A673 (cell line): ENCODE measurements at regions not wholly inside any gene's neighbourhood (a gene's known extent, or its start where the extent isn't known, plus 50 kb on each side); places are given as distances from the start of the nearest gene placed in this dataset.

ENCODE experiments used
- BruUV-seq: library from RNA; stranded (reverse); fragments of 400-500 nt; replicated peaks from 2 replicates; lab custom pipeline; 2021; lab: Mats Ljungman, UMichigan
- CTCF ChIA-PET: fragments of 300-600 bp; sonication (Branson Sonifier 250); formaldehyde crosslinking; loops from one replicate; lab custom pipeline; 2022; ENCODE audit warnings: antibody characterized with exemption; lab: Charles Lee
- POLR2A ChIA-PET: fragments of 300-600 bp; sonication (Branson Sonifier 250); formaldehyde crosslinking; loops from one replicate; lab custom pipeline; 2022; ENCODE audit warnings: antibody characterized with exemption; ENCODE audit not compliant: low non-redundant PET; lab: Charles Lee
- DNase-seq: peaks from one replicate; pipeline ENCODE4 v3.0.0-alpha.2; 2015; ENCODE audit warnings: low spot score
- H3K27ac ChIP-seq: fragments of 200-600 bp; sonication (generic); 2 replicates; pipeline ENCODE4 v1.5.1; 2016; ENCODE audit warnings: mixed run types, low read depth, mild to moderate bottlenecking, mixed read lengths, antibody characterized with exemption, low read length; ENCODE audit not compliant: poor library complexity, severe bottlenecking
- H3K27me3 ChIP-seq: fragments of 200-600 bp; sonication (generic); replicated peaks from 2 replicates; pipeline ENCODE4 v1.6.1; 2017; ENCODE audit warnings: mixed run types, low read depth, mild to moderate bottlenecking, mixed read lengths, antibody characterized with exemption, low read length; ENCODE audit not compliant: insufficient read depth, poor library complexity
- H3K36me3 ChIP-seq: fragments of 200-600 bp; sonication (generic); 2 replicates; pipeline ENCODE4 v1.6.1; 2016; ENCODE audit warnings: mixed run types, mild to moderate bottlenecking, mixed read lengths, antibody characterized with exemption, low read length; ENCODE audit not compliant: insufficient read depth, poor library complexity, severe bottlenecking
- H3K4me1 ChIP-seq: fragments of 200-600 bp; sonication (generic); 2 replicates; pipeline ENCODE4 v1.6.1; 2017; ENCODE audit warnings: mixed run types, mild to moderate bottlenecking, mixed read lengths, antibody characterized with exemption, low read length; ENCODE audit not compliant: insufficient read depth, poor library complexity, severe bottlenecking
- H3K4me3 ChIP-seq: fragments of 200-600 bp; sonication (generic); 2 replicates; pipeline ENCODE4 v1.5.1; 2016; ENCODE audit warnings: low read depth, mixed run types, mild to moderate bottlenecking, mixed read lengths, low read length; ENCODE audit not compliant: poor library complexity, severe bottlenecking
- H3K9me3 ChIP-seq: fragments of 200-600 bp; sonication (generic); 2 replicates; pipeline ENCODE4 v1.6.1; 2016; ENCODE audit warnings: mixed run types, low read depth, mild to moderate bottlenecking, mixed read lengths, antibody characterized with exemption, low read length; ENCODE audit not compliant: poor library complexity, severe bottlenecking
- CTCF ChIP-seq: fragments of 300-800, 200-600 bp; sonication (generic); conservative IDR thresholded peaks from 2 replicates; pipeline ENCODE4 v1.5.1; 2017; ENCODE audit warnings: low read depth, mild to moderate bottlenecking, antibody characterized with exemption, low read length, moderate library complexity, mixed read lengths
- EZH2 ChIP-seq: fragments of 200-600 bp; sonication (generic); IDR thresholded peaks from 2 replicates; pipeline ENCODE4 v1.6.1; 2017; ENCODE audit warnings: borderline replicate concordance, low read depth, mild to moderate bottlenecking, mixed read lengths, antibody characterized with exemption, low read length; ENCODE audit not compliant: poor library complexity, severe bottlenecking
- intact Hi-C: fragments of 100-400 bp; cut with micrococcal nuclease; formaldehyde crosslinking; loops from one replicate; pipeline ENCODE4 v1.10.0; 2022; ENCODE audit not compliant: unreplicated experiment

GRCh38 chr13:104387510-104387909, 1321.3 kb upstream of the SLC10A2 start:
- POLR2A ChIA-PET = no interaction called here
- CTCF ChIA-PET = no interaction called here

GRCh38 chr13:104385404-104385803, 1319.2 kb upstream of the SLC10A2 start:
- Histone ChIP-seq H3K9me3 (no peaks in the 10 kb centered on the region), H3K27me3 (no peaks in the 10 kb centered on the region), H3K36me3 (no peaks in the 10 kb centered on the region), H3K27ac (no peak overlapping the region), H3K4me1 (no peaks in the 10 kb centered on the region), H3K4me3 (no peak overlapping the region)
- TF ChIP-seq CTCF (no peak), EZH2 (no peak)
- intact Hi-C loops = no loop called here
- no peak for DNase-seq
- POLR2A ChIA-PET = no interaction called here
- BruUV-seq = no TSS peak
- CTCF ChIA-PET = no interaction called here

More at GRCh38 chr13:104387510-104387909, 1321.3 kb upstream of the SLC10A2 start:
- Histone ChIP-seq H3K4me3 (no peak overlapping the region), H3K27me3 (no peaks in the 10 kb centered on the region), H3K4me1 (no peaks in the 10 kb centered on the region), H3K9me3 (peaks cover 3% of the 10 kb centered on the region), H3K36me3 (no peaks in the 10 kb centered on the region), H3K27ac (no peak overlapping the region)
- intact Hi-C loops = no loop called here
- no peak for TF ChIP-seq CTCF
- no peak for TF ChIP-seq EZH2
- no peak for DNase-seq
- no TSS peak for BruUV-seq

DNA sequence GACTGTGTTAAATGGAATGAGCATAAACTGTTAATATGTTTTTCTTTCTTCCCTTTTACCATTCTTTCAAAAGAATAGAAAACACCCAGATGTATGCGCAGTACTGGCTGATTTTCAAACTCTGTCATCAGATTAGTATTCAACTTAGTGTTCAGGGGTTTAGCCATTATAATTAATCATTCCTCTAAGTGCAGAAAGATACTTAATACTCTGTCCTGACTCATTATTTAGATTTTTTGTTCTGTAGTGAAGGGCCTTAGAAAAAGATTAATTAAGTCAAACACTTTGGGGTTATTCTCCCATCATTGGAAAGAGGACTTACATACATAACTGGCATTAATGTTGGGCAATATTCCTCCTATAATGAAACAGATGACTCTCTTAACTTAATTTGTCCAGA, 1316.7 kb upstream of the SLC10A2 start:
- H3K9me3 ChIP-seq = no peaks in the 10 kb centered on the region
- DNase-seq = no peak
- no TSS peak for BruUV-seq
- ChIA-PET POLR2A (no interaction called here), CTCF (no interaction called here)
- no peaks in the 10 kb centered on the region for H3K36me3 ChIP-seq
- H3K4me3 ChIP-seq = no peak overlapping the region
- H3K27me3 ChIP-seq = no peaks in the 10 kb centered on the region
- TF ChIP-seq CTCF = no peak
- TF ChIP-seq EZH2 = no peak
- no peak overlapping the region for H3K27ac ChIP-seq
- intact Hi-C loops = no loop called here
- no peaks in the 10 kb centered on the region for H3K4me1 ChIP-seq
